ENCODE measurements at regions not wholly inside any gene's neighbourhood (a gene's known extent, or its start where the extent isn't known, plus 50 kb on each side); places are given as distances from the start of the nearest gene placed in this dataset.
A peak's percentile ranks its signal among the peaks of the same experiment; 100 is the strongest.

GRCh38 chr11:76721755-76722677 is 51.5 kb upstream of the LRRC32 start:
- peak; percentile 66 for DNase-seq

GRCh38 chr11:76723142-76723541 is 52.6 kb upstream of the LRRC32 start:
- DNase-seq = no peak

- DNase-seq = no peak
These were observed 53.0 kb upstream of the LRRC32 start for GRCh38 chr11:76723548-76723947.

GRCh38 chr11:76724171-76724768 is 53.7 kb upstream of the LRRC32 start:
- DNase-seq = no peak

- DNase-seq = no peak
These were observed 54.9 kb upstream of the TSKU start for GRCh38 chr11:76728227-76728626.

- DNase-seq = no peak
These were observed 54.4 kb upstream of the TSKU start for GRCh38 chr11:76728778-76729177.

- no peak for DNase-seq
These were observed 53.9 kb upstream of the TSKU start for GRCh38 chr11:76729214-76729613.

- DNase-seq = no peak
These were observed 52.1 kb upstream of the TSKU start for GRCh38 chr11:76730887-76731565.

- no peak for DNase-seq
These were observed 50.5 kb upstream of the TSKU start for GRCh38 chr11:76732643-76733042.
